Spleen (tissue), 11 donors: ENCODE measurements at regions not wholly inside any gene's neighbourhood (a gene's known extent, or its start where the extent isn't known, plus 50 kb on each side); places are given as distances from the start of the nearest gene placed in this dataset.

Experiments
- DNase-seq: peaks from one replicate; pipeline ENCODE4 v3.0.0-alpha.2; 2020
- H3K27ac ChIP-seq, 8 donors: fragments of 200-600 bp; sonication (generic) in 7 of 8; 1 replicate in 4 of 8; 2 replicates in 4 of 8; pipeline versions ENCODE4 v1.5.0 to v1.8.0; 2016 to 2021; ENCODE audit warnings: inconsistent platforms in 4 of 8, mild to moderate bottlenecking in 4 of 8, moderate library complexity in 1 of 8
- H3K27me3 ChIP-seq, 7 donors: fragments of 200-600 bp; sonication (generic) in 6 of 7; replicated peaks in 1 of 7; 1 replicate in 4 of 7; 2 replicates in 3 of 7; pipeline versions ENCODE4 v1.5.0 to v1.8.0; 2016 to 2021; ENCODE audit warnings: inconsistent platforms in 3 of 7, mild to moderate bottlenecking in 1 of 7
- H3K36me3 ChIP-seq, 6 donors: fragments of 200-600 bp; sonication (generic) in 5 of 6; 1 replicate in 4 of 6; 2 replicates in 2 of 6; pipeline versions ENCODE4 v1.5.0 to v1.8.0; 2016 to 2021; ENCODE audit warnings: inconsistent platforms in 2 of 6
- H3K4me1 ChIP-seq, 6 donors: fragments of 200-600 bp; sonication (generic) in 5 of 6; 1 replicate in 3 of 6; 2 replicates in 3 of 6; pipeline versions ENCODE4 v1.5.0 to v1.8.0; 2016 to 2021; ENCODE audit warnings: inconsistent platforms in 3 of 6
- H3K4me3 ChIP-seq, 8 donors: fragments of 200-600 bp; sonication (generic) in 7 of 8; 1 replicate in 4 of 8; 2 replicates in 4 of 8; pipeline versions ENCODE4 v1.5.0 to v1.8.0; 2016 to 2021; ENCODE audit warnings: inconsistent platforms in 4 of 8, mild to moderate bottlenecking in 4 of 8, moderate library complexity in 2 of 8
- H3K9me3 ChIP-seq, 8 donors: fragments of 200-600 bp; sonication (generic) in 7 of 8; 1 replicate in 4 of 8; 2 replicates in 4 of 8; pipeline versions ENCODE4 v1.5.0 to v1.8.0; 2016 to 2021; ENCODE audit warnings: inconsistent platforms in 4 of 8
- POLR2A ChIP-seq, 3 donors: fragments of 450-650 bp; IDR thresholded peaks; one replicate each; pipeline ENCODE4 v1.5.1; 2017; ENCODE audit warnings: antibody characterized with exemption in 3 of 3, mild to moderate bottlenecking in 1 of 3
- POLR2AphosphoS5 ChIP-seq, 3 donors: sonication (generic); formaldehyde crosslinking; IDR thresholded peaks; one replicate each; pipeline ENCODE4 v1.5.1; 2017; ENCODE audit warnings: antibody characterized with exemption in 3 of 3
- WGBS, 5 donors: extraction: QIAGEN DNeasy Blood & Tissue Kit in 3 of 5; methylation state at CpG; one replicate each; pipeline versions ENCODE4 v1.1.5 to v1.1.7; 2013 to 2018; 5-methylcytosine and 5-hydroxymethylcytosine counted together
- intact Hi-C: fragments of 100-400 bp; cut with DNase I; formaldehyde crosslinking; loops from one replicate; pipeline ENCODE4 v1.15.0; 2023; ENCODE audit warnings: low total_unique reads
- TF ChIP-seq, protein P1 (sequence below), 11 experiments: fragments of 200-600 bp in 7 of 11; fragments of 450-650 bp in 4 of 11; sonication (generic) in 4 of 11; IDR thresholded peaks in 8 of 11; conservative IDR thresholded peaks in 3 of 11; 1 replicate in 7 of 11; 2 replicates in 4 of 11; pipeline versions ENCODE4 v1.4.0 to v1.8.0; 2016 to 2021; ENCODE audit warnings: antibody characterized with exemption in 11 of 11, inconsistent platforms in 4 of 11, mild to moderate bottlenecking in 1 of 11
- donor health status: healthy with polysubstance abuse.
- donor health status: DM: no; HTN: no; CAD: no; lungs with moderate emphysema.
- donor health status: DM: no; HTN: no; CAD: no.
- donor health status: Bipolar disorder and iron deficiency.
- donor health status: healthy.
- donor health status: DM: no; HTN: no; CAD: no.
- donor health status: DM: yes; HTN: yes; CAD: no.

DNA sequence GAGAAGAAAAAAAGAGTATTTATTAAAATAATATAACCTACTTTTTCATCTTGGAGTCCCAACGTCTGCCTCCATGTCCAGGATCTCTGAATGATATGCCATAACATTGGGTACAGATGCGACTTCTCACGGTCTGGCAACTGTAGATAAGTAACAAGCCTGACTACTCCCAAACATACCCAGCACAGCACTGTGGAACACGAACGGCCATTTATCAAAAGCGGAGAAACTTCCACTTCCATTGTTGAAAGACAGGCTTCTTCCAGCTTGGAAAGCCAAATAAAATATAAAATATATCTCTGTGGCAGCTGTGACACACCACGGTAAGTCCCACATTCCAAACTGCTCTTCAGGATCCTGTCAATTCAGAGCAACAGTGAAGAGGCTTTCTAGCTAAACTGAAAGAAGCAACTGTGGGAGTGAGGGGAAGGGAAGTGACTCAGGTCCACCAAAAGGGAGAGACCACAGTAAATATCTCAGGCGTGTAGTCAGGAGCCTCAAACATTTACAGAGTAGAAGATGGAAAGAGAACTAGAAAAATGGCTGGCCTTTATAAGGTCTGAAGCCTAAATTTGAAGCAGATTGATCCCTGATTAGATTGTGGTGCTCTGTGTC is 331.7 kb downstream of the LIG4 start:
- Histone ChIP-seq H3K36me3 (no peaks in the 10 kb centered on the region), H3K4me1 (no peaks in the 10 kb centered on the region), H3K27me3 (no peaks in the 10 kb centered on the region), H3K4me3 (no peak overlapping the region), H3K27ac (no peak overlapping the region), H3K9me3 (peaks cover 0 to 40% (median 10%) of the 10 kb centered on the region in 8 donors)
- TF ChIP-seq POLR2A (IDR thresholded peaks at IDR 0.05) = no peak
- no peak for TF ChIP-seq POLR2AphosphoS5 (IDR thresholded peaks at IDR 0.05)
- TF ChIP-seq, protein P1, sequence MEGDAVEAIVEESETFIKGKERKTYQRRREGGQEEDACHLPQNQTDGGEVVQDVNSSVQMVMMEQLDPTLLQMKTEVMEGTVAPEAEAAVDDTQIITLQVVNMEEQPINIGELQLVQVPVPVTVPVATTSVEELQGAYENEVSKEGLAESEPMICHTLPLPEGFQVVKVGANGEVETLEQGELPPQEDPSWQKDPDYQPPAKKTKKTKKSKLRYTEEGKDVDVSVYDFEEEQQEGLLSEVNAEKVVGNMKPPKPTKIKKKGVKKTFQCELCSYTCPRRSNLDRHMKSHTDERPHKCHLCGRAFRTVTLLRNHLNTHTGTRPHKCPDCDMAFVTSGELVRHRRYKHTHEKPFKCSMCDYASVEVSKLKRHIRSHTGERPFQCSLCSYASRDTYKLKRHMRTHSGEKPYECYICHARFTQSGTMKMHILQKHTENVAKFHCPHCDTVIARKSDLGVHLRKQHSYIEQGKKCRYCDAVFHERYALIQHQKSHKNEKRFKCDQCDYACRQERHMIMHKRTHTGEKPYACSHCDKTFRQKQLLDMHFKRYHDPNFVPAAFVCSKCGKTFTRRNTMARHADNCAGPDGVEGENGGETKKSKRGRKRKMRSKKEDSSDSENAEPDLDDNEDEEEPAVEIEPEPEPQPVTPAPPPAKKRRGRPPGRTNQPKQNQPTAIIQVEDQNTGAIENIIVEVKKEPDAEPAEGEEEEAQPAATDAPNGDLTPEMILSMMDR (IDR thresholded peaks at IDR 0.05 in 8 of 11, conservative IDR thresholded peaks at IDR 0.05 in 3 of 11) = no peak
- 55 to 73% (median 63%) methylated on average over 8 of the region's 8 CpGs for WGBS, 5 donors
- no peak for DNase-seq
- intact Hi-C loops = no loop called here

DNA sequence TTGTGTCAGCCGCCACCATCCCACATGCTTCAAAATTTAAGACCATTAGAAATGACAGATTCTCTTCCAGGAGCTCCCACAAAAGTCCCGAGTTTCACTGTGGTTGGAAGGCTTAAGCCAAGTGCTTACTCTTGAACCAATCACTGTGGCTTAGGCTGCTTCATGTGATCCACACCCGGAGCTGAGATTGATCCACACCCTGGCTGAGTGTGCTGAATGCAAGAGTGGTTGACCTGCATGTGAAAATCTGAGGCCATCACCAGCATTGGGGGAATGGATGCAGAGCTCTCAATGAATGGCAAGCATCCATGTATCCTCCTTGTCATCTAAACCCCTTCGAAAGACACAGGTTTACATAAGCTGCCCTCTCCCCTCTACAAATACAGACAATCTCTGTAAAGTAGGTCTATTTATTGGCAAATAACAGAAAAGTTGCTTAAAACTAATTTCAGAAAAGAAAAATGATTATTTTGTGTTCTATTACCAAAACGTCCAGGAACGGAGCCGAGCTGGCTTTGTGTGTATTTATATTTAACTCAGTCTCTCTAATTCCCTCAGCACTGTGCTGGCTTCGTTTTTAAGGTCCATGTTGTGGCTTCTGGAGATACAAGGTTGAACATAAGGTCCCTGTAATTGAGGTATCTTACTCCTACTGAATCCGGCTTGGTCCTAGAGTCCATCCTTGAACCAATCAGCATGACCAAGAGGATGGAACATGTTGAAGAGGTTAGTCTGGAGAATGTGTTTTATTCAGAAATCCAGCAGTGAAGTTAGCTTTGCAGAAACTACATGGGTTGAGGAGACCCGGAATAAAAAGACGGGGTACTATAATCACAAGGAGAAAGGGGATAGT is 332.4 kb downstream of the LIG4 start:
- TF ChIP-seq POLR2AphosphoS5 (IDR thresholded peaks at IDR 0.05) = no peak
- TF ChIP-seq POLR2A (IDR thresholded peaks at IDR 0.05) = no peak
- TF ChIP-seq, protein P1 (IDR thresholded peaks at IDR 0.05 in 8 of 11, conservative IDR thresholded peaks at IDR 0.05 in 3 of 11) = no peak

DNA sequence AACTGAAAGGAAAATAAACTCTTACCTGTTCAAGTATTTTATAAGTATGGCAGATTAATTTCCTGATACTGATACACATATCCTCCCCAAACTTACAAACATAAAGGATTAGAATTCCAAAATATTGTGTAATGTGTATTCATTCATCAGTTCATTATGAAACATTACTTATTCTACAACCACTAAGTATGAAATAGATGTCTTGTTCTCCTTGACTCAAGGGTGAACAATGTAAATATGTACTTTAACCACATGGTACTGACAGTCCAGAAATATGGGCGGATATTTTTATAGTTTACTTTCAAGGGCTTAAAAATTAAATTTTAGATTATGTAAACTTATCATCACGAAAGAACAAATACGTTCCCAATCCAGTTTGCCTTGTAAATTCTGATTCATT is 334.0 kb downstream of the LIG4 start:
- DNase-seq = no peak
- Histone ChIP-seq H3K36me3 (no peaks in the 10 kb centered on the region), H3K9me3 (peaks cover 0 to 30% (median 2%) of the 10 kb centered on the region in 8 donors), H3K27ac (no peak overlapping the region), H3K4me3 (no peak overlapping the region), H3K4me1 (no peaks in the 10 kb centered on the region), H3K27me3 (no peaks in the 10 kb centered on the region)
- TF ChIP-seq, protein P1 (IDR thresholded peaks at IDR 0.05 in 8 of 11, conservative IDR thresholded peaks at IDR 0.05 in 3 of 11) = no peak
- no peak for TF ChIP-seq POLR2A (IDR thresholded peaks at IDR 0.05)
- no peak for TF ChIP-seq POLR2AphosphoS5 (IDR thresholded peaks at IDR 0.05)
- WGBS, 5 donors = 84 to 88% (median 87%) methylated on average over 3 of the region's 3 CpGs
- intact Hi-C loops = no loop called here

More for the DNA sequence above, 332.4 kb downstream of the LIG4 start:
- Histone ChIP-seq H3K27ac (no peak overlapping the region), H3K27me3 (no peaks in the 10 kb centered on the region), H3K4me1 (no peaks in the 10 kb centered on the region), H3K9me3 (peaks cover 0 to 32% (median 6%) of the 10 kb centered on the region in 8 donors), H3K4me3 (no peak overlapping the region), H3K36me3 (no peaks in the 10 kb centered on the region)
- intact Hi-C loops = no loop called here
- no peak for DNase-seq
- WGBS, 5 donors = 76 to 82% (median 80%) methylated on average over 11 of the region's 11 CpGs

DNA sequence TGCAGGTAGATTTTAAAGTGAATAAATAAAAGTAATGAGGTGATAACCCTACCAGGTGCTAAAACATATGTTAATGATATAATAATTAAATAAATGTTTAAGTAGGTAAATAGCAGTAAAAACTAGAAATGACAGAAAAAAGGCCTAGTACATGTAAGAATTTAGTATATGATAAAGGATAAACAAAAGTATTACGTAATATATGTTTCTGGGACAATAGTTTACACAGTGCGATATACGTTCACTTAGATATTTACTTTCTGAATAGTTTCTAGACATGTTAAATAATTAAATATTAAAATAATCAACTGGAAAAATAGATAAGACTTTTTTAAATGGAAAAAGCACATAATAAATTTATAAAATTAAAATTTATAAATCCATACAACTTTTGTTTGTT is 340.9 kb downstream of the LIG4 start:
- no peak overlapping the region for H3K27ac ChIP-seq
- DNase-seq = no peak
- H3K27me3 ChIP-seq = peaks cover 0 to 11% (median 0%) of the 10 kb centered on the region in 7 donors
- no peaks in the 10 kb centered on the region for H3K36me3 ChIP-seq
- intact Hi-C loops = no loop called here
- 76 to 97% (median 88%) methylated on average over 3 of the region's 3 CpGs for WGBS, 5 donors
- no peaks in the 10 kb centered on the region for H3K4me1 ChIP-seq
- H3K9me3 ChIP-seq = peaks cover 0 to 7% (median 0%) of the 10 kb centered on the region in 8 donors
- TF ChIP-seq POLR2AphosphoS5 (IDR thresholded peaks at IDR 0.05) (no peak), POLR2A (IDR thresholded peaks at IDR 0.05) (no peak)
- TF ChIP-seq, protein P1 (IDR thresholded peaks at IDR 0.05 in 8 of 11, conservative IDR thresholded peaks at IDR 0.05 in 3 of 11) = no peak
- no peak overlapping the region for H3K4me3 ChIP-seq
